Activated CD8-positive, alpha-beta T cell treated with anti-CD3 and anti-CD28 coated beads, Interleukin-2, amount 10 ng/mL, durations not matched to agents 7 days and 5 days (primary cell): ENCODE measurements at regions not wholly inside any gene's neighbourhood (a gene's known extent, or its start where the extent isn't known, plus 50 kb on each side); places are given as distances from the start of the nearest gene placed in this dataset.

Experiments
- ATAC-seq: fragments of 150-1000 bp; cut with Tn5 transposase; one replicate; pipeline ENCODE4 v1.10.0; 2021; ENCODE audit warnings: moderate library complexity
- CTCF ChIA-PET: fragments of 350-600 bp; sonication (Branson Sonifier 250); formaldehyde crosslinking; loops from one replicate; lab custom pipeline; 2021; ENCODE audit warnings: antibody characterized with exemption; lab: Charles Lee
- POLR2A ChIA-PET: fragments of 350-600 bp; sonication (Branson Sonifier 250); formaldehyde crosslinking; loops from one replicate; lab custom pipeline; 2021; ENCODE audit warnings: antibody characterized with exemption; lab: Charles Lee
- DNase-seq: peaks from one replicate; pipeline ENCODE4 v3.0.0-alpha.2; 2020
- H3K27ac Mint-ChIP-seq: one replicate; pipeline ENCODE4 v1.8.0; 2021; ENCODE audit warnings: mild to moderate bottlenecking, mixed read lengths
- H3K27me3 Mint-ChIP-seq: one replicate; pipeline ENCODE4 v1.8.0; 2021; ENCODE audit warnings: low read depth, mixed read lengths
- H3K36me3 Mint-ChIP-seq: one replicate; pipeline ENCODE4 v1.8.0; 2021; ENCODE audit warnings: low read depth, mixed read lengths
- H3K4me1 Mint-ChIP-seq: one replicate; pipeline ENCODE4 v1.8.0; 2021; ENCODE audit warnings: low read depth, mixed read lengths
- H3K4me3 Mint-ChIP-seq: one replicate; pipeline ENCODE4 v1.8.0; 2021; ENCODE audit warnings: mild to moderate bottlenecking, mixed read lengths
- H3K9me3 Mint-ChIP-seq: one replicate; pipeline ENCODE4 v1.8.0; 2022; ENCODE audit warnings: mixed read lengths; ENCODE audit not compliant: insufficient read depth

- no peaks in the 10 kb centered on the region for H3K4me1 Mint-ChIP-seq
Measured at GRCh38 chr13:50200988-50201387, 185.7 kb downstream of the KCNRG start.

DNA sequence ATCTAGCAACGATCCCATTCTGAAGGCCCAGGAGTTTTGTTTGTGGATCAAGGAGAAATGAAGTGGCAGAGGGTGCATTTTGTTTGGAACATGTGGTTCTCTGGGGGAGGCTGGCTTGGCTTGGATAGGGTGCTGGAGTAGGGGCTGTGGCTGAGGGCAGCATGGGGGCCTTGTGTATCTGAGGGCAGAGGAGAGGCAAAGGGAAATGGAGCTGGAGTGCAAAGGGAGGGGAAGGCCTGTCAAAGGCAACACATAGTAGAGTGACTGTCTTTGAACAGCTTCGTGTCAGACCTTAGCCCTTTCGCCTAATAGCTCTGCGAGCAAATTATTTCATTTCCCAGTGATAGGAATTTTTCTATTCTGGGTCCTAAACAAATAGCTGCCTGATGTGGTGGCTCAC is 187.2 kb downstream of the KCNRG start:
- ChIA-PET POLR2A (interaction anchor here (1.6 kb wide), 1 partner anchor 58 kb away, joined by 3 read pairs; no protein-coding TSS in a partner anchor), CTCF (no interaction called here)
- no peaks in the 10 kb centered on the region for H3K4me1 Mint-ChIP-seq
- no peak overlapping the region for H3K27ac Mint-ChIP-seq
- no peak overlapping the region for H3K4me3 Mint-ChIP-seq
- ATAC-seq (no peak), DNase-seq (no peak)
- H3K36me3 Mint-ChIP-seq = no peaks in the 10 kb centered on the region
- H3K27me3 Mint-ChIP-seq = peaks cover 3% of the 10 kb centered on the region
- no peaks in the 10 kb centered on the region for H3K9me3 Mint-ChIP-seq

More at GRCh38 chr13:50200988-50201387, 185.7 kb downstream of the KCNRG start:
- Mint-ChIP-seq H3K9me3 (no peaks in the 10 kb centered on the region), H3K4me3 (no peak overlapping the region), H3K27me3 (peaks cover 10% of the 10 kb centered on the region), H3K36me3 (no peaks in the 10 kb centered on the region), H3K27ac (no peak overlapping the region)
- ChIA-PET CTCF (interaction anchor here (1.4 kb wide), 1 partner anchor 10 kb away, joined by 3 read pairs; no protein-coding TSS in a partner anchor), POLR2A (interaction anchor here (1.6 kb wide), 1 partner anchor 56 kb away, joined by 3 read pairs; no protein-coding TSS in a partner anchor)
- ATAC-seq (no peak), DNase-seq (no peak)

GRCh38 chr13:50203256-50203941 is 188.2 kb downstream of the KCNRG start:
- POLR2A ChIA-PET = no interaction called here
- no peak for ATAC-seq

DNA sequence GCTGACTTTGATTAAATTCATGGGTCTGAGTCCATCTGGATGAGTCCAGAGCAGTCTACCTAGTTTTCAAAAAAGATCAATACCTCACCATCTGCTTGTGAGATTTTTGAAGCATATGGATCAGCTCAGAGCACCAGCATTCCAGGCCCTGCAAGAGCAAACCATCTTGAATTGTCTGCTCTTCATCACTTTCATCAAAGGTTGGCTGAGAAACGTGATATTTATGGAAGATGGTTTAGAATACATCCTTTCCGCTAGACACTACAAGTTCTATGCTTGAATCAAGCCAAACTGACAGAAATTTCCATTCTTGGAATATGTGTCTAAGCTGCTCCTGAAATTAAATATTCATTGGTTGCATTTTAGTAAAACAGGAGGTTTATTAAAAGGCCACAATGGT is 190.3 kb downstream of the KCNRG start:
- CTCF ChIA-PET = interaction anchor here (1.0 to 1.3 kb wide), 2 partner anchors 22 to 502 kb away, joined by 3 read pairs; no protein-coding TSS in a partner anchor
- no peak overlapping the region for H3K27ac Mint-ChIP-seq

More at GRCh38 chr13:50203256-50203941, 188.2 kb downstream of the KCNRG start:
- Mint-ChIP-seq H3K27ac (no peak overlapping the region), H3K4me3 (no peak overlapping the region), H3K27me3 (peaks cover 3% of the 10 kb centered on the region), H3K4me1 (no peaks in the 10 kb centered on the region), H3K9me3 (no peaks in the 10 kb centered on the region), H3K36me3 (no peaks in the 10 kb centered on the region)
- DNase-seq = no peak
- CTCF ChIA-PET = no interaction called here

DNA sequence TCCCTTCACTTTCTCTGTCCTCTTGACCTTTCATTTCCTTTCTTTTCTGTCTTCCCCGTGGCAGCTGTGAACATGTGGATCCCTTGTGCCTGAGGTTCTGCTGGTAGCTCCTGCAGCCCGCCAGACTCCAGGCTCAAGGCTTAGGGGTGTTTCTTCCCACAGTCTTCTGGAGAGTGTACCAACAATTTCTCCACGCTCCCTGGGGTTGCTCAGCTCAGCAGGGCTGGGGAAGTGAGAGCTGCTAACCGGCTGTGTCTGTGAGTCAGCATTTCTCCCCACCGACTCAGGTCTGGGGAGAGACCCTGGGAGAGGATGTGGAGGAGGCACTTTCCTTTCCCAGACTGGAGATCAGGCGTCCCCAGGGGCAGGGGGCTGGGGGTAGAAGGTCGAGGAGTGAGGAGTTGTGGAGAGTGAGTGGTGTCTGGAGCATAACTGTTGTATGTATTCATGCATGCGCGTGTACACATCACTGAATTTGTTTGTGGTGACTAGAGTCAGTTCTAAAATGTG is 193.6 kb downstream of the KCNRG start:
- ChIA-PET CTCF (interaction anchor here (0.6 to 1.5 kb wide), 3 partner anchors 17 to 592 kb away, joined by 3 read pairs; no protein-coding TSS in a partner anchor), POLR2A (no interaction called here)
- Mint-ChIP-seq H3K36me3 (peaks cover 10% of the 10 kb centered on the region), H3K9me3 (peaks cover 13% of the 10 kb centered on the region), H3K27me3 (peaks cover 4% of the 10 kb centered on the region), H3K27ac (peak overlapping the region; percentile 18), H3K4me3 (no peak overlapping the region), H3K4me1 (peaks cover 5% of the 10 kb centered on the region)
- DNase-seq = no peak
- no peak for ATAC-seq

More for the DNA sequence above, 190.3 kb downstream of the KCNRG start:
- Mint-ChIP-seq H3K9me3 (no peaks in the 10 kb centered on the region), H3K27me3 (peaks cover 3% of the 10 kb centered on the region), H3K4me1 (peaks cover 5% of the 10 kb centered on the region), H3K36me3 (peaks cover 1% of the 10 kb centered on the region), H3K4me3 (no peak overlapping the region)
- ATAC-seq (no peak), DNase-seq (no peak)
- POLR2A ChIA-PET = no interaction called here

- Mint-ChIP-seq H3K9me3 (peaks cover 21% of the 10 kb centered on the region), H3K27me3 (peaks cover 4% of the 10 kb centered on the region), H3K4me1 (peaks cover 5% of the 10 kb centered on the region), H3K27ac (no peak overlapping the region), H3K36me3 (peaks cover 10% of the 10 kb centered on the region), H3K4me3 (no peak overlapping the region)
- ATAC-seq (no peak), DNase-seq (no peak)
- ChIA-PET POLR2A (no interaction called here), CTCF (interaction anchor here (0.6 to 1.0 kb wide), 2 partner anchors 18 to 252 kb away, joined by 3 read pairs; no protein-coding TSS in a partner anchor)
Measured at GRCh38 chr13:50209631-50210030, 194.4 kb downstream of the KCNRG start.

DNA sequence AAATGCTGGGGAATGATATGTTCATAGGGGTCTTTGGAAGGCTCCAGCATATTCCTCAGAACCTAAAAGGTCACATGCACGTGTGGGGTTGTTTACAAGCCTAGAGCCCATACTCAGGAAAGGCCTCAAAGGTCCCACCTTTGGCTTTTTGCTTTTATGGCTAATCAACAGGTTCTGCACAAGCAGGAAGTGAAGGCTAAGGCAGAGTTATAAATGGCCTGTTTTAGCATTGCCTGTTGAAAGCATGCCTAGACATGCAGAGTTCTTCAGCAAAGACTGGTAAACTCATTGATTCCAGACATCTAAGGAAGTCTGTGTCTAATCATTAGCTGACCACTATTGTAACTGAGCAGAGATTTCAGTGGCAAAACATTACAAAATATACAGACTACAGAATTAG is 198.3 kb downstream of the KCNRG start:
- peaks cover 5% of the 10 kb centered on the region for H3K4me1 Mint-ChIP-seq
- ChIA-PET CTCF (interaction anchor here (1.0 to 1.1 kb wide), 2 partner anchors 56 to 698 kb away, joined by 3 read pairs; no protein-coding TSS in a partner anchor), POLR2A (no interaction called here)
- DNase-seq (no peak), ATAC-seq (no peak)
- H3K27me3 Mint-ChIP-seq = peaks cover 4% of the 10 kb centered on the region
- H3K36me3 Mint-ChIP-seq = peaks cover 10% of the 10 kb centered on the region
- no peak overlapping the region for H3K4me3 Mint-ChIP-seq
- no peak overlapping the region for H3K27ac Mint-ChIP-seq
- H3K9me3 Mint-ChIP-seq = peaks cover 32% of the 10 kb centered on the region

GRCh38 chr13:50214514-50214913 is 199.3 kb downstream of the KCNRG start:
- Mint-ChIP-seq H3K4me1 (no peaks in the 10 kb centered on the region), H3K27ac (no peak overlapping the region), H3K9me3 (peaks cover 37% of the 10 kb centered on the region), H3K36me3 (peaks cover 10% of the 10 kb centered on the region), H3K4me3 (no peak overlapping the region), H3K27me3 (peaks cover 4% of the 10 kb centered on the region)
- CTCF ChIA-PET = interaction anchor here (1.0 to 1.1 kb wide), 2 partner anchors 55 to 697 kb away, joined by 3 read pairs; no protein-coding TSS in a partner anchor
- ATAC-seq = no peak
- POLR2A ChIA-PET = no interaction called here
- DNase-seq = no peak

- peaks cover 10% of the 10 kb centered on the region for H3K36me3 Mint-ChIP-seq
- H3K27ac Mint-ChIP-seq = no peak overlapping the region
- no peaks in the 10 kb centered on the region for H3K4me1 Mint-ChIP-seq
- ATAC-seq (no peak), DNase-seq (no peak)
- ChIA-PET CTCF (no interaction called here), POLR2A (no interaction called here)
- peaks cover 37% of the 10 kb centered on the region for H3K9me3 Mint-ChIP-seq
- H3K27me3 Mint-ChIP-seq = peaks cover 4% of the 10 kb centered on the region
- no peak overlapping the region for H3K4me3 Mint-ChIP-seq
Measured at GRCh38 chr13:50215399-50215798, 200.2 kb downstream of the KCNRG start.

- H3K36me3 Mint-ChIP-seq = no peaks in the 10 kb centered on the region
- no peak for ATAC-seq
- H3K9me3 Mint-ChIP-seq = peaks cover 15% of the 10 kb centered on the region
- CTCF ChIA-PET = no interaction called here
- DNase-seq = no peak
- H3K4me3 Mint-ChIP-seq = no peak overlapping the region
- H3K27ac Mint-ChIP-seq = no peak overlapping the region
- peaks cover 7% of the 10 kb centered on the region for H3K4me1 Mint-ChIP-seq
- POLR2A ChIA-PET = no interaction called here
- H3K27me3 Mint-ChIP-seq = peaks cover 12% of the 10 kb centered on the region
Measured at GRCh38 chr13:50219743-50220142, 204.5 kb downstream of the KCNRG start.

GRCh38 chr13:50220938-50221337 is 205.7 kb downstream of the KCNRG start:
- Mint-ChIP-seq H3K4me3 (no peak overlapping the region), H3K27me3 (peaks cover 12% of the 10 kb centered on the region), H3K4me1 (peaks cover 8% of the 10 kb centered on the region), H3K36me3 (no peaks in the 10 kb centered on the region), H3K9me3 (peaks cover 15% of the 10 kb centered on the region), H3K27ac (no peak overlapping the region)
- ATAC-seq (no peak), DNase-seq (no peak)
- POLR2A ChIA-PET = no interaction called here
- CTCF ChIA-PET = interaction anchor here (0.7 kb wide), 1 partner anchor 32 kb away, joined by 3 read pairs; no protein-coding TSS in a partner anchor
